SU-DHL-6 (cell line): ENCODE measurements at regions not wholly inside any gene's neighbourhood (a gene's known extent, or its start where the extent isn't known, plus 50 kb on each side); places are given as distances from the start of the nearest gene placed in this dataset.

Experiments used
- H2AFZ ChIP-seq: fragments of 200-600 bp; sonication (generic); 2 replicates; pipeline ENCODE4 v1.6.1; 2014; ENCODE audit warnings: low read depth, mild to moderate bottlenecking, moderate library complexity, mixed read lengths, antibody characterized with exemption, low read length; ENCODE audit not compliant: severe bottlenecking
- H3F3A ChIP-seq: fragments of 200-600 bp; shearing (Covaris generic); 2 replicates; pipeline ENCODE4 v1.6.0; 2016; ENCODE audit warnings: antibody characterized with exemption, mild to moderate bottlenecking; ENCODE audit not compliant: insufficient read depth
- H3K27ac ChIP-seq: fragments of 200-600 bp; sonication (generic); 2 replicates; pipeline ENCODE4 v1.5.1; 2016; ENCODE audit warnings: low read depth, mild to moderate bottlenecking, low read length, moderate library complexity, mixed read lengths
- H3K27me3 ChIP-seq: fragments of 200-600 bp; sonication (generic), shearing (Covaris generic); 2 replicates; pipeline ENCODE4 v1.6.0; 2014; ENCODE audit warnings: mild to moderate bottlenecking, low read length
- H3K36me3 ChIP-seq: fragments of 200-600 bp; sonication (generic); 2 replicates; pipeline ENCODE4 v1.6.1; 2014; ENCODE audit warnings: mild to moderate bottlenecking, low read length, mixed read lengths
- H3K4me2 ChIP-seq: fragments of 300-600, 200-600 bp; shearing (Covaris generic), sonication (generic); 2 replicates; pipeline ENCODE4 v1.6.0; 2014; ENCODE audit warnings: low read length, low read depth, mild to moderate bottlenecking; ENCODE audit not compliant: poor library complexity, severe bottlenecking
- H3K4me3 ChIP-seq: fragments of 200-600 bp; sonication (generic); 2 replicates; pipeline ENCODE4 v1.5.1; 2014; ENCODE audit warnings: antibody characterized with exemption, low read length, mild to moderate bottlenecking, mixed read lengths; ENCODE audit not compliant: insufficient read depth, poor library complexity, severe bottlenecking
- H3K79me2 ChIP-seq: fragments of 200-600 bp; sonication (generic); 2 replicates; pipeline ENCODE4 v1.6.1; 2014; ENCODE audit warnings: mild to moderate bottlenecking, low read length, moderate library complexity; ENCODE audit not compliant: insufficient read depth
- H3K9ac ChIP-seq: fragments of 200-600 bp; sonication (generic); 2 replicates; pipeline ENCODE4 v1.7.0; 2014; ENCODE audit warnings: mild to moderate bottlenecking, low read length
- H3K9me2 ChIP-seq: fragments of 200-600 bp; sonication (generic); replicated peaks from 2 replicates; pipeline ENCODE4 v1.6.1; 2014; ENCODE audit warnings: low read length; ENCODE audit not compliant: insufficient read depth
- H3K9me3 ChIP-seq: fragments of 200-600 bp; sonication (generic); 2 replicates; pipeline ENCODE4 v1.6.1; 2014; ENCODE audit warnings: low read length, mixed read lengths; ENCODE audit not compliant: insufficient read depth
- H4K20me1 ChIP-seq: fragments of 200-600 bp; sonication (generic); 2 replicates; pipeline ENCODE4 v1.6.1; 2014; ENCODE audit warnings: low read depth, mild to moderate bottlenecking, antibody characterized with exemption, low read length, moderate library complexity, mixed read lengths
- CTCF ChIP-seq: fragments of 200-600 bp; sonication (generic); IDR thresholded peaks from one replicate; pipeline ENCODE4 v1.5.1; 2017; ENCODE audit warnings: antibody characterized with exemption, mild to moderate bottlenecking, low read length, moderate library complexity; ENCODE audit not compliant: insufficient read depth, poor library complexity, severe bottlenecking
- EZH2phosphoT487 ChIP-seq: fragments of 200-600 bp; sonication (generic), shearing (Covaris generic); conservative IDR thresholded peaks from 2 replicates; pipeline ENCODE4 v1.6.1; 2018; ENCODE audit warnings: mild to moderate bottlenecking, antibody characterized with exemption, low read length, moderate library complexity, mixed read lengths

- TF ChIP-seq EZH2phosphoT487: no peak
- no peak for TF ChIP-seq CTCF
- no peaks in the 10 kb centered on the region for H3K9me3 ChIP-seq
- H3K27me3 ChIP-seq: no peaks in the 10 kb centered on the region
- no peaks in the 10 kb centered on the region for H3F3A ChIP-seq
- no peaks in the 10 kb centered on the region for H3K36me3 ChIP-seq
- H3K9me2 ChIP-seq: no peaks in the 10 kb centered on the region
- H3K9ac ChIP-seq: no peak overlapping the region
- no peaks in the 10 kb centered on the region for H3K79me2 ChIP-seq
- H3K27ac ChIP-seq: no peak overlapping the region
- H3K4me2 ChIP-seq: no peak overlapping the region
- H2AFZ ChIP-seq: no peak overlapping the region
- H3K4me3 ChIP-seq: no peak overlapping the region
- H4K20me1 ChIP-seq: no peaks in the 10 kb centered on the region
Measured at GRCh38 chr15:62790546-62790945, 252.0 kb upstream of the TPM1 start.

- no peak for TF ChIP-seq EZH2phosphoT487
- no peak for TF ChIP-seq CTCF
Measured at GRCh38 chr15:62791694-62792093, 250.9 kb upstream of the TPM1 start.

GRCh38 chr15:62792986-62793751 lies 249.4 kb upstream of the TPM1 start:
- H3K27me3 ChIP-seq: no peaks in the 10 kb centered on the region
- no peaks in the 10 kb centered on the region for H3F3A ChIP-seq
- no peaks in the 10 kb centered on the region for H4K20me1 ChIP-seq
- no peaks in the 10 kb centered on the region for H3K9me2 ChIP-seq
- no peak overlapping the region for H2AFZ ChIP-seq
- H3K4me3 ChIP-seq: no peak overlapping the region
- TF ChIP-seq CTCF (no peak), EZH2phosphoT487 (no peak)
- no peak overlapping the region for H3K4me2 ChIP-seq
- no peak overlapping the region for H3K9ac ChIP-seq
- no peaks in the 10 kb centered on the region for H3K9me3 ChIP-seq
- no peaks in the 10 kb centered on the region for H3K36me3 ChIP-seq
- no peaks in the 10 kb centered on the region for H3K79me2 ChIP-seq
- H3K27ac ChIP-seq: no peak overlapping the region

More at GRCh38 chr15:62791694-62792093, 250.9 kb upstream of the TPM1 start:
- no peak overlapping the region for H3K9ac ChIP-seq
- no peaks in the 10 kb centered on the region for H3K27me3 ChIP-seq
- H3K79me2 ChIP-seq: no peaks in the 10 kb centered on the region
- H4K20me1 ChIP-seq: no peaks in the 10 kb centered on the region
- H3K36me3 ChIP-seq: no peaks in the 10 kb centered on the region
- no peak overlapping the region for H3K27ac ChIP-seq
- H3K4me2 ChIP-seq: no peak overlapping the region
- no peaks in the 10 kb centered on the region for H3K9me3 ChIP-seq
- H3F3A ChIP-seq: no peaks in the 10 kb centered on the region
- no peaks in the 10 kb centered on the region for H3K9me2 ChIP-seq
- H2AFZ ChIP-seq: no peak overlapping the region
- no peak overlapping the region for H3K4me3 ChIP-seq
